GM18907 (cell line): ENCODE measurements at regions not wholly inside any gene's neighbourhood (a gene's known extent, or its start where the extent isn't known, plus 50 kb on each side); places are given as distances from the start of the nearest gene placed in this dataset.

Experiments
- ATAC-seq: cut with Tn5 transposase; IDR thresholded peaks from one replicate; pipeline ENCODE4 v1.9.1; 2021; ENCODE audit warnings: mild to moderate bottlenecking, moderate library complexity; ENCODE audit not compliant: unreplicated experiment

GRCh38 chr15:88403351-88403791, 63.8 kb downstream of the MRPL46 start:
- no peak for ATAC-seq

- no peak for ATAC-seq
Measured at GRCh38 chr15:88401996-88402656, 65.1 kb downstream of the MRPL46 start.

GRCh38 chr15:88401251-88401995, 65.8 kb downstream of the MRPL46 start:
- ATAC-seq = no peak

GRCh38 chr15:88400591-88401250, 66.5 kb downstream of the MRPL46 start:
- ATAC-seq = no peak

- ATAC-seq = no peak
Measured at GRCh38 chr15:88400084-88400483, 67.1 kb downstream of the MRPL46 start.

- ATAC-seq = no peak
Measured at GRCh38 chr15:88399021-88399685, 68.0 kb downstream of the MRPL46 start.

GRCh38 chr15:88398011-88398410, 69.2 kb downstream of the MRPL46 start:
- no peak for ATAC-seq

- ATAC-seq = no peak
Measured at GRCh38 chr15:88397506-88397905, 69.7 kb downstream of the MRPL46 start.

GRCh38 chr15:88395872-88396781, 71.1 kb downstream of the MRPL46 start:
- no peak for ATAC-seq

- no peak for ATAC-seq
Measured at GRCh38 chr15:88395241-88395640, 71.9 kb downstream of the MRPL46 start.

- ATAC-seq = no peak
Measured at GRCh38 chr15:88394553-88395145, 72.5 kb downstream of the MRPL46 start.

GRCh38 chr15:88393719-88394519, 73.3 kb downstream of the MRPL46 start:
- ATAC-seq = no peak

GRCh38 chr15:88391700-88392099, 75.5 kb downstream of the MRPL46 start:
- ATAC-seq = no peak

GRCh38 chr15:88391006-88391405, 76.2 kb downstream of the MRPL46 start:
- ATAC-seq = no peak

GRCh38 chr15:88390164-88390901, 76.9 kb downstream of the MRPL46 start:
- ATAC-seq = no peak

GRCh38 chr15:88389120-88389519, 78.1 kb downstream of the MRPL46 start:
- ATAC-seq = no peak

- no peak for ATAC-seq
Measured at GRCh38 chr15:88388686-88389085, 78.5 kb downstream of the MRPL46 start.

GRCh38 chr15:88385078-88385700, 82.0 kb downstream of the MRPL46 start:
- peak; percentile 57 for ATAC-seq
